ENCODE measurements at regions not wholly inside any gene's neighbourhood (a gene's known extent, or its start where the extent isn't known, plus 50 kb on each side); places are given as distances from the start of the nearest gene placed in this dataset.

DNA sequence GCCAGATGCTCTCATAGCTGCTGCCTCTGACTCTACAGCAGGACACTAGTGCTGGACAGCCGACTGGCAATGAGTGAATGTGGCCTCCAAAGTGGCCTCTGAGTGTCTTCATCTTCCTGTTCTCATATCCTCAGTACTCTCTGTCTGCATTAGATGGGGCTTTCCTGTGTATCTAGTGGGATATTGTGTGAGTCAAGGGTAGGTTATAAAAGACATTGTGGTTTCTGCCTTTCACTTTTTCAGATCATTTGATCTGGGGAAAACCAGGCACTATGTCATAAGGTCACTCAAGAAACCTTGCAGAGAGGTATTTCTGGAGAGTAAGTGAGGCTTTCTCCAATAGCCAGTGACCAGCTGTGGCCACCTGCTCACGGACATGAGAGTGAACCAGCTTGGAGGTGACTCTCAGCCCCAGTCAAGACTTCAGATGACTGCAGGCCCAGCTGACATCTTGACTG lies 333.6 kb upstream of the NCAM1 start:
- FAIRE-seq: no peak
- TF ChIP-seq YY1 (IDR thresholded peaks at IDR 0.05; ENCODE audit: low read depth, low read length): no peak
- TF ChIP-seq KDM1A (IDR thresholded peaks at IDR 0.05; ENCODE audit: borderline replicate concordance, low read length): no peak

More for the DNA sequence above, 333.6 kb upstream of the NCAM1 start:
- no peak overlapping the region for H3K56ac ChIP-seq (replicated peaks; ENCODE audit: insufficient read length, low read depth, low read length)
- no peaks in the 10 kb centered on the region for H3K79me1 ChIP-seq (ENCODE audit: low read depth, low read length)
- no peak overlapping the region for H2AK5ac ChIP-seq (ENCODE audit: low read depth, low read length)
- H3K23ac ChIP-seq (ENCODE audit: insufficient read length): no peak overlapping the region
- no peak overlapping the region for H4K91ac ChIP-seq (replicated peaks; ENCODE audit: insufficient read length, low read length)
- H2AFZ ChIP-seq (ENCODE audit: low read length): no peak overlapping the region
- WGBS, 2 experiments (ENCODE audit: extremely low coverage in 1 of 2, insufficient coverage in 1 of 2, insufficient read length in 1 of 2, insufficient replicate concordance in 2 of 2, low coverage in 1 of 2, low lambda C conversion rate in 2 of 2, missing lambda C conversion rate in 1 of 2): 85% methylated on average over 2 of the region's 2 CpGs; no CpG with 5 or more reads in 1 of the 2 experiments
- no peaks in the 10 kb centered on the region for H3K23me2 ChIP-seq (ENCODE audit: low read depth, low read length)
- H3K18ac ChIP-seq (ENCODE audit: extremely low read depth, low read length): no peak overlapping the region
- H3K4me1 ChIP-seq (replicated peaks in 1 of 4; ENCODE audit: control insufficient read depth in 3 of 4, insufficient read depth in 4 of 4, low read length in 3 of 4): no peaks in the 10 kb centered on the region
- ChIA-PET CTCF (ENCODE audit: partially characterized antibody) (interaction anchor here (1.4 kb wide), 1 partner anchor 168 kb away, joined by 5 read pairs; no protein-coding TSS in a partner anchor), POLR2A (ENCODE audit: partially characterized antibody) (no interaction called here)
- no peak overlapping the region for H2BK5ac ChIP-seq (ENCODE audit: low read depth, low read length)
- no peak overlapping the region for H4K5ac ChIP-seq (ENCODE audit: insufficient read length, low read depth, low read length)
- H3K36me3 ChIP-seq (ENCODE audit: control insufficient read depth in 2 of 4, insufficient read depth in 4 of 4, low read length in 3 of 4): no peaks in the 10 kb centered on the region
- H2BK20ac ChIP-seq (ENCODE audit: low read length): no peak overlapping the region
- no peak overlapping the region for H3K27ac ChIP-seq (ENCODE audit: low read depth, low read length)
- H3K4me3 ChIP-seq (ENCODE audit: extremely low read depth in 1 of 4, insufficient read depth in 2 of 4, low read depth in 3 of 4, low read length in 4 of 4): no peak overlapping the region
- no peaks in the 10 kb centered on the region for H3K27me3 ChIP-seq (replicated peaks in 1 of 4; ENCODE audit: control insufficient read depth in 3 of 4, extremely low read depth in 1 of 4, insufficient read depth in 3 of 4, low read length in 3 of 4)
- H4K20me1 ChIP-seq (replicated peaks in 1 of 2; ENCODE audit: control insufficient read depth in 1 of 2, insufficient read depth in 2 of 2, low read length in 2 of 2): no peaks in the 10 kb centered on the region
- no peak overlapping the region for H2BK120ac ChIP-seq (replicated peaks; ENCODE audit: low read depth, low read length)
- no peak overlapping the region for H2BK15ac ChIP-seq (ENCODE audit: low read length)
- H2BK12ac ChIP-seq (ENCODE audit: low read depth, low read length): no peak overlapping the region
- no peak overlapping the region for H3K14ac ChIP-seq (ENCODE audit: insufficient read length)
- no peak overlapping the region for H3K4me2 ChIP-seq (ENCODE audit: insufficient read depth in 1 of 2, low read depth in 2 of 2, low read length in 2 of 2)
- H3K9me3 ChIP-seq (ENCODE audit: insufficient read depth in 2 of 2, low read depth in 1 of 2, low read length in 1 of 2): no peaks in the 10 kb centered on the region
- DNase-seq (ENCODE audit: low read depth in 1 of 2, low spot score in 2 of 2): no peak
- no peak overlapping the region for H4K8ac ChIP-seq (ENCODE audit: extremely low read depth, insufficient read depth, low read length)
- H3K79me2 ChIP-seq (ENCODE audit: control insufficient read depth in 1 of 2, insufficient read depth in 2 of 2, low read length in 2 of 2): no peaks in the 10 kb centered on the region
- no peak overlapping the region for H3K9ac ChIP-seq (replicated peaks in 1 of 4; ENCODE audit: extremely low read depth in 1 of 4, low read depth in 3 of 4, low read length in 3 of 4)
- no peak overlapping the region for H3K4ac ChIP-seq (replicated peaks; ENCODE audit: insufficient read length, low read depth, low read length)

Measured in H1 (cell line).